Stimulated activated naive CD8-positive, alpha-beta T cell treated with anti-CD3 and anti-CD28 coated beads, Interleukin-15, amount 100 ng/mL, for 72 hours (primary cell): ENCODE measurements at regions not wholly inside any gene's neighbourhood (a gene's known extent, or its start where the extent isn't known, plus 50 kb on each side); places are given as distances from the start of the nearest gene placed in this dataset.
"Not testable (repeated sequence)": the region's sequence is repeated elsewhere in the genome, so short reads cannot be mapped to it uniquely, and the experiment has no call there.

Source experiments
- ATAC-seq: fragments of 150-1000 bp; cut with Tn5 transposase; 2 replicates; pipeline ENCODE4 v1.10.0; 2021; ENCODE audit warnings: mild to moderate bottlenecking, moderate library complexity
- DNase-seq, 2 donors: peaks; one replicate each; pipeline ENCODE4 v3.0.0; 2021 to 2022
- H3K27ac Mint-ChIP-seq, 2 donors: one replicate each; pipeline ENCODE4 v1.8.0; 2022; ENCODE audit warnings: mild to moderate bottlenecking in 2 of 2, mixed read lengths in 2 of 2, moderate library complexity in 2 of 2
- H3K27me3 Mint-ChIP-seq: one replicate; pipeline ENCODE4 v1.8.0; 2022; ENCODE audit warnings: mixed read lengths
- H3K4me1 Mint-ChIP-seq: one replicate; pipeline ENCODE4 v1.8.0; 2022; ENCODE audit warnings: mild to moderate bottlenecking, mixed read lengths
- H3K4me3 Mint-ChIP-seq, 2 donors: one replicate each; pipeline ENCODE4 v1.8.0; 2022; ENCODE audit warnings: mild to moderate bottlenecking in 2 of 2, mixed read lengths in 2 of 2, moderate library complexity in 1 of 2
- H3K9me3 Mint-ChIP-seq, 2 donors: one replicate each; pipeline ENCODE4 v1.8.0; 2022; ENCODE audit warnings: mixed read lengths in 2 of 2

DNA sequence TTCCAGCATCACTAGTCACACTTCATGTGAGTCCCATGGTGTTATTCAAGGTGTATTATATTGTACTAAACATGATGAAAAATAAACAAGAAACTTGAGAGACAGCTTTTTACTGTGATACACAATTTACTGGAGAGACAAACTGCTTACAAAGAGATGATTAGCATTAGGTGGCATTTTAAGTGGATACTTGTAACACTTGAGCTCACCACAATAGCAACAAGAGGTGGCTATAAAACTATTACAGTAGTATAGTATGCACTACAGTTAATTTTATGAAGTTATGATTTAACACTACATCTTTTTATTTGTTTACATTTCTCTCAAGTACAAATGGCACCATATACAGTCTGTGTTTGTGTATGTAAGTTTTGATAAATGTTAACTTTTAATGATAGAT lies 246.6 kb downstream of the PARM1 start:
- Mint-ChIP-seq H3K27me3 (no peaks in the 10 kb centered on the region), H3K27ac (no peak overlapping the region), H3K9me3 (peaks cover 7 to 11% of the 10 kb centered on the region in 2 donors), H3K4me3 (no peak overlapping the region), H3K4me1 (no peaks in the 10 kb centered on the region)
- ATAC-seq = no peak
- DNase-seq = no peak

DNA sequence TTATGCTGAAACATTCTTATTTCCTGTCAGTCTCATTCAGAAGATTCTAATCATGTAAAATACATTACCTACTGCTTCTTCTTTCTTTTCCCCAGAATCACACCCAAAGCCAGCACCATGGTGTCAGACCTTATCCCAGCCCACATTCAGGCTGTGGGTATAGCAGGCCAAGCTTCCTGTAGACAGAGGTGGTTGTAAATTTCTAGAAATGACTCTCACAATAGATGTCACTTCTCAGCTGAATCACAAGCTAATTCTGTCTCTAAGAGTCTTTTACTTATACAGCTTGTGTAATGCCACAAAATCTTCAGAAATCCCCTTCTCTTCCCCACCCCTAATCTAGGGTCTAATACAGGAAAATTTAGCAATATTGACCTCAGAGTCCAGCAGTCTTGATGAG lies 239.6 kb downstream of the PARM1 start:
- DNase-seq = no peak
- H3K4me1 Mint-ChIP-seq = no peaks in the 10 kb centered on the region
- H3K4me3 Mint-ChIP-seq = no peak overlapping the region
- peak overlapping the region in 1 of 2 donors; percentile 52 for H3K27ac Mint-ChIP-seq
- H3K27me3 Mint-ChIP-seq = no peaks in the 10 kb centered on the region
- no peak for ATAC-seq
- H3K9me3 Mint-ChIP-seq = peaks cover 0 to 1% of the 10 kb centered on the region in 2 donors

- Mint-ChIP-seq H3K4me1 (no peaks in the 10 kb centered on the region), H3K4me3 (no peak overlapping the region), H3K27ac (no peak overlapping the region), H3K9me3 (peaks cover 0 to 15% of the 10 kb centered on the region in 2 donors), H3K27me3 (no peaks in the 10 kb centered on the region)
- DNase-seq = no peak
- no peak for ATAC-seq
Measured at GRCh38 chr4:75169427-75169826, 236.5 kb downstream of the PARM1 start.

DNA sequence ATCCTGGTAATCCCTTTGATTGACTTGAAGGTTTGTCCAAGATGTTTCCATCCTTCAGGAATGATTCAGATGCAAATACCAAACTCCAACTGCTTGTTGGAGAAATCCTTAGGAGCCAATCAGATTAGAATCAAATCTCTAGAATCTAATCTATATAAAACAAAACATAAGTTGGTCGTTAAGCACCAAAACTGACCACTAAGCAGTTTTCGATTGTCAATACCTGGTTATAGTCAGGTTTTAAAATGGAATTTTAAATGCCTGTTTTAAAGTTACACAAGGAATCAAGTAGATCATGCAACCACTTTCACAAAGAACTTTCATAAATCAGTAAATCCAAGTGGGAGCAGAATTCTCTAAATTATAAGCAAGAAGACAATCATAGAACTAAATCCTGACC lies 236.1 kb downstream of the PARM1 start:
- no peak for DNase-seq
- no peak for ATAC-seq
- Mint-ChIP-seq H3K4me1 (no peaks in the 10 kb centered on the region), H3K4me3 (no peak overlapping the region), H3K9me3 (peaks cover 0 to 15% of the 10 kb centered on the region in 2 donors), H3K27ac (no peak overlapping the region), H3K27me3 (no peaks in the 10 kb centered on the region)

GRCh38 chr4:75168548-75168947 lies 235.6 kb downstream of the PARM1 start:
- H3K27ac Mint-ChIP-seq = no peak overlapping the region
- DNase-seq = no peak
- H3K27me3 Mint-ChIP-seq = no peaks in the 10 kb centered on the region
- ATAC-seq = no peak
- no peaks in the 10 kb centered on the region for H3K4me1 Mint-ChIP-seq
- H3K9me3 Mint-ChIP-seq = peaks cover 0 to 15% of the 10 kb centered on the region in 2 donors
- no peak overlapping the region for H3K4me3 Mint-ChIP-seq

GRCh38 chr4:75165100-75165499 lies 232.2 kb downstream of the PARM1 start:
- peaks cover 0 to 15% of the 10 kb centered on the region in 2 donors for H3K9me3 Mint-ChIP-seq
- not testable (repeated sequence) for H3K27me3 Mint-ChIP-seq, H3K4me1 Mint-ChIP-seq, ATAC-seq, H3K4me3 Mint-ChIP-seq, H3K27ac Mint-ChIP-seq, DNase-seq

GRCh38 chr4:75158451-75158850 lies 225.5 kb downstream of the PARM1 start:
- H3K9me3 Mint-ChIP-seq = peaks cover 26 to 32% of the 10 kb centered on the region in 2 donors
- no peak overlapping the region for H3K4me3 Mint-ChIP-seq
- H3K27ac Mint-ChIP-seq = no peak overlapping the region
- H3K4me1 Mint-ChIP-seq = no peaks in the 10 kb centered on the region
- H3K27me3 Mint-ChIP-seq = no peaks in the 10 kb centered on the region
- no peak for ATAC-seq
- no peak for DNase-seq

- Mint-ChIP-seq H3K4me1 (no peaks in the 10 kb centered on the region), H3K4me3 (no peak overlapping the region), H3K9me3 (peaks cover 26 to 42% of the 10 kb centered on the region in 2 donors), H3K27ac (no peak overlapping the region), H3K27me3 (no peaks in the 10 kb centered on the region)
- DNase-seq (no peak), ATAC-seq (no peak)
Measured at GRCh38 chr4:75154994-75155393, 222.1 kb downstream of the PARM1 start.

DNA sequence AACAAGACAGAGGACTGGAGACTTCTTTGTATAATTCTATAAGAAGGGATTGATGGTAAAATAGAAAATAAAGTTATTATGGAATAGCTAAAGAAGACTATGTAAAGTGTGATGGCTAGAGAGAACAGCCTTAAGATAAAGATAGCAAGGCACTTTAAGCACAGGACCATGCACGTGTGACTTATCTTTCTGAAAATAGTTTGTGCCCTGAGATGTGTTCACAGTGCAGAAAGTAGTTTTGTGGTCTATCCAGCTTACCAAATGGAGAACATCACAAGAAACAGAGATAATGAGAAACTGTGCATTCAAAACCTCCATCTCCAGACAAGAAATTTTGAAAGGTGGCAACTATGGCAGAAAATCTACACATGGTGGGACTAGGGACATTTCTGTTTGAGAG lies 213.3 kb downstream of the PARM1 start:
- Mint-ChIP-seq H3K27ac (no peak overlapping the region), H3K4me1 (no peaks in the 10 kb centered on the region), H3K4me3 (no peak overlapping the region), H3K27me3 (no peaks in the 10 kb centered on the region), H3K9me3 (peaks cover 0 to 7% of the 10 kb centered on the region in 2 donors)
- ATAC-seq (no peak), DNase-seq (no peak)

DNA sequence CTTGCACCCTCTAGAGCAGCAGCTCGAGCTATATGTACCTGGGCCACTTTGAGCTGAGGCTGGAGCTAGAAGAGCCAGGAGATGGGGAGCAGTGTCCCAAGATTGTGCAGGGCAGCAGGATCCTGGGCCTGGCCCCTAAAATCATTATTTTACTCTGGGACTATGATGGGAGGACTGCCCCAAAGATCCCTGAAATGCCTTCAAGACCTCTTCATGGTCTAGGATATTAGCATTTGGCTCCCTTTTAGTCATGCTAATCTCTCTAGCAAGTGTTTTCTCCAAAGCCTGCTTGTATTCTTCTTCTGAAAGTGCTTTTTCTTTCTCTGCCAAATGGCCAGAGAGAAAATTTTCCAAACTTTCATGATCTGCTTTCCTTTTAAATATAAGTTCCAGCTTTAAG lies 211.6 kb downstream of the PARM1 start:
- ATAC-seq (no peak), DNase-seq (no peak)
- no peak overlapping the region for H3K27ac Mint-ChIP-seq
- peaks cover 0 to 7% of the 10 kb centered on the region in 2 donors for H3K9me3 Mint-ChIP-seq
- H3K27me3 Mint-ChIP-seq = no peaks in the 10 kb centered on the region
- no peaks in the 10 kb centered on the region for H3K4me1 Mint-ChIP-seq
- no peak overlapping the region for H3K4me3 Mint-ChIP-seq

DNA sequence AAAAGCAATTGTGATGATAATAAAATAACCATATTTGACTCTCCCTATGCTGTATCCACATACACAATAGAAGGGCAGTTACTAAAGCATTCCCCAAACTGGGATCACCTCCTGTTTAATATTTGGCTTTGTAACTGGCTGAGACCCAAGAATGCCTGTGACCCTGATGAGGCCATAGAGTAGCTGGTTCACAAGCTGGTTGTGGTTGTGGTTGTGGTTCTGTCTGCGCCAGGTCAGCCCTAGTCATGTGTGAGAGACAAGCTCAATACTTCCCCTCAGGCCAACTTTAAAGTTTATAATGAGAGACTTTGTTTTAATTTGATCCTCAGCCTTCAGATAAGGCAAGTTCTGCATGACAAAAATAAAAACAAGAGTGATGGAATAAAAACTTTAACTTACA lies 209.9 kb downstream of the PARM1 start:
- no peak overlapping the region for H3K27ac Mint-ChIP-seq
- no peak overlapping the region for H3K4me3 Mint-ChIP-seq

DNA sequence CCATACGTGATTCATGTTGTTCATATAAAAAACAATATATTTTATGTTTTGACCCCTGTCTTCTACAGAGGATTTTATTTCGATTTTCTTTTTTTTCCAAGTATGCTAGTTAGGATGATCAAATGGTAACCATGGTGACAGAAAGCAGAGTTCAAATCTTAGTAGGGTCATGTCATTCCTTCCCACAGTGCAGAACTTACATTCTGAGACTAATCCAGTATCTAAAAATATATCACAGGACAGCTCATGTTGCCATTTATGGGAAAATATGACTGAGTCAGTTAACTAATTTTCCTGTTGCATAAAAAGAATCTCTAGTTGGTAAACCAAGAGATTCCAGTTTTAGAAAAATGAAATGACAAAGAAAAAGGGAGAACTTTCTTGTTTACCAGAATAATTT lies 209.5 kb downstream of the PARM1 start:
- Mint-ChIP-seq H3K27ac (no peak overlapping the region), H3K4me1 (no peaks in the 10 kb centered on the region), H3K9me3 (peaks cover 0 to 7% of the 10 kb centered on the region in 2 donors), H3K27me3 (no peaks in the 10 kb centered on the region), H3K4me3 (no peak overlapping the region)
- ATAC-seq (no peak), DNase-seq (no peak)

More for the DNA sequence above, 209.9 kb downstream of the PARM1 start:
- Mint-ChIP-seq H3K27me3 (no peaks in the 10 kb centered on the region), H3K9me3 (peaks cover 0 to 7% of the 10 kb centered on the region in 2 donors), H3K4me1 (no peaks in the 10 kb centered on the region)
- no peak for ATAC-seq
- no peak for DNase-seq

DNA sequence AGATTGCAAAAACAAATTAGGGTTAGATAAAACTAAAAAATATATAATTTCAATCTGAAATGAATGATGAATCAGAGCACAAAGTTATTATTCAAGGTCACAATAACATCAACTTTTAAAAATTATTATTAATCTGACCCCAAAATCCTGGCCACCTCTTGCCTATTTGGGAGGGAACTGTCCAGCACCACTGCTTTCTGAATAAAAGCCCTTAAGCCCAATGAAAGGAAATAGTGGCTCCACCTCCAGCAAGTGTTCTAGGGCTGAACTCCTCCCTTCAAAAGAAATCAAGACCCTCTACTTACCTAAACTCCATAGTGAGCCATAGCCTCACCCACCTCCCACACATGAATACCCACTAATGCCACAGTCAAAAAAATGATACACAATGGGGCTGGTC lies 208.2 kb downstream of the PARM1 start:
- DNase-seq (no peak), ATAC-seq (no peak)
- no peaks in the 10 kb centered on the region for H3K4me1 Mint-ChIP-seq
- no peak overlapping the region for H3K27ac Mint-ChIP-seq
- no peak overlapping the region for H3K4me3 Mint-ChIP-seq
- H3K9me3 Mint-ChIP-seq = peaks cover 0 to 7% of the 10 kb centered on the region in 2 donors
- H3K27me3 Mint-ChIP-seq = no peaks in the 10 kb centered on the region

GRCh38 chr4:75137302-75137701 lies 204.4 kb downstream of the PARM1 start:
- Mint-ChIP-seq H3K27ac (no peak overlapping the region), H3K27me3 (no peaks in the 10 kb centered on the region), H3K4me1 (no peaks in the 10 kb centered on the region), H3K9me3 (no peaks in the 10 kb centered on the region), H3K4me3 (no peak overlapping the region)
- ATAC-seq (no peak), DNase-seq (no peak)

GRCh38 chr4:75135068-75135825 lies 202.3 kb downstream of the PARM1 start:
- ATAC-seq (no peak), DNase-seq (no peak)
- Mint-ChIP-seq H3K4me3 (no peak overlapping the region), H3K4me1 (no peaks in the 10 kb centered on the region), H3K9me3 (no peaks in the 10 kb centered on the region), H3K27me3 (no peaks in the 10 kb centered on the region), H3K27ac (no peak overlapping the region)

- not testable (repeated sequence) for H3K9me3 Mint-ChIP-seq, H3K4me3 Mint-ChIP-seq, H3K27me3 Mint-ChIP-seq, DNase-seq, H3K27ac Mint-ChIP-seq, H3K4me1 Mint-ChIP-seq, ATAC-seq
Measured at GRCh38 chr4:75126870-75127269, 194.0 kb downstream of the PARM1 start.

- H3K27me3 Mint-ChIP-seq = no peaks in the 10 kb centered on the region
- peaks cover 6 to 8% of the 10 kb centered on the region in 2 donors for H3K9me3 Mint-ChIP-seq
- peak overlapping the region in 1 of 2 donors; percentile 61 for H3K27ac Mint-ChIP-seq
- DNase-seq (no peak), ATAC-seq (no peak)
- H3K4me3 Mint-ChIP-seq = no peak overlapping the region
- H3K4me1 Mint-ChIP-seq = no peaks in the 10 kb centered on the region
Measured at GRCh38 chr4:75126058-75126457, 193.1 kb downstream of the PARM1 start.
